Activated effector memory CD4-positive, alpha-beta T cell treated with Interleukin-2 at 50 U/mL for 16 hours (primary cell): ENCODE measurements at regions not wholly inside any gene's neighbourhood (a gene's known extent, or its start where the extent isn't known, plus 50 kb on each side); places are given as distances from the start of the nearest gene placed in this dataset.

ENCODE experiments used
- DNase-seq: peaks from one replicate; pipeline ENCODE4 v3.0.0-alpha.2; 2020

GRCh38 chr2:145511946-145512345 lies 992.0 kb upstream of the ZEB2 start:
- no peak for DNase-seq

DNA sequence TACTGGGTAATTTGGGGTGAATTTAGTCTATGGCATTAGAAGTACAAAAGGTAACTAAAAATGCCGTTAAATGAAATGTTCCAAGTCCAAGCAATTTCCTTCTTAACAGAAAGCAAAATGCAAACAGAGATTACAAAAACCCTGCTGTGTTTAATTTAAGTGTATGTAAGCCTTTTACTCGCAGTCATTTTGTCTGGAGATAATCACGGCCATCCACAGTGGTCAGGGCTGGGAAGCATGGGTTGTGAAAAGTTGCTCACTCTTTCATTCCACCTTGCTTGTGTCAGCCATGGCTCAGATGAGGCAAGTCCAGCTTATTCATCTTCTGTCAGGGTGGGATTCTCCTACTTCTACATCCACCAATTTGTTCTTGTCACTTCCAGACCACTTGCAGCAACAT lies 983.6 kb upstream of the ZEB2 start:
- no peak for DNase-seq

DNA sequence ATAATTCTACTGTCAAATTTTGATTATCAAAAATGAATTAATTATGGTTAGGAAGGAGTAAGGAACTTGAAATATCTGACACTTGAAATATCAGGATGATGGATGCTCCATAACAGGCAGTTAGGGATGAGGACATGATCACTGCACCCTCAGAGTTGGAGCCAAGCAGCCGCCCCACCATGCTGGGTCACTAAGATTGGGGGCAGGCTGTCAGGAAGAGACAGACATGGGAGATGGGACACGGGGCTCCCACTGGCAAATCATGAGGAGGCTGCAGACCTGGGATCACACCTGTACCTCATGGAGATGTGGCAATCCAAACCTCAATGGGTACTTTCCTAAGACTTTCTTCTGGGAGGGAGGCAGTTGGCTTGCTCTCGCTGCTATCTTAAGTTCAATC lies 982.0 kb upstream of the ZEB2 start:
- DNase-seq, result no peak

GRCh38 chr2:145495590-145495989 lies 975.7 kb upstream of the ZEB2 start:
- no peak for DNase-seq

GRCh38 chr2:145494441-145494840 lies 974.5 kb upstream of the ZEB2 start:
- DNase-seq, result no peak

- no peak for DNase-seq
These were observed 968.7 kb upstream of the ZEB2 start for GRCh38 chr2:145488571-145488970.

DNA sequence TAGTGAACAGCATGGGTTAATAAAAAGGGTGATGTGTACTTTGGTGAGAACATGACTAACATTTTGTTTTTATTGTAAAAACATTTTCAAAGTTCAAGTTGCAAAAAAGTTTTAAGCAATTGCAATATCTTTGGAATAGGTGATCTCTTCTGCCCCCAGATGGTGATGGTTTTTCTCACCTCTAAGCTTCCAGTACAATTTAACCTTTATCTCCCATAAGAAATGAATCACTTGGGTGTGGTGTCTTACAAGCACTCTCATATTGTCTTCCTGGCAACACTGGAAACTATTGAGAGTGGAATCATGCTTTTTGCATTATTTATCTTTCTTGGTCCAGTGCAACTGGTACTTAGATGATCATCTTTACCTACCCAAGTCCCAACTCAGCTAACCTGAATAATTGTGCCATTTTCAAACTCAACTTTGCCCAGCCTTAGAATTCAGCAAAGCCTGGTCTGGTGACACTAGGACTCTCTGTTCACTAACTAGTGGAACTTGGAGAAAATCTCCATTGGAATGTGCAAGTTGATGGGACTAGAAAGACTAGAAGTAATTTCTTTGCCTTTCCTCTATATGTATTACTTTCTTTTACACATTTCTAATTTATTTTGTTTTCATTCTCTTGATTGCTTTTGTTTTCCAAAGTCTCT lies 964.7 kb upstream of the ZEB2 start:
- DNase-seq, result no peak

- no peak for DNase-seq
These were observed 963.9 kb upstream of the ZEB2 start for GRCh38 chr2:145483854-145484253.

GRCh38 chr2:145481334-145481922 lies 961.5 kb upstream of the ZEB2 start:
- DNase-seq, result no peak

DNA sequence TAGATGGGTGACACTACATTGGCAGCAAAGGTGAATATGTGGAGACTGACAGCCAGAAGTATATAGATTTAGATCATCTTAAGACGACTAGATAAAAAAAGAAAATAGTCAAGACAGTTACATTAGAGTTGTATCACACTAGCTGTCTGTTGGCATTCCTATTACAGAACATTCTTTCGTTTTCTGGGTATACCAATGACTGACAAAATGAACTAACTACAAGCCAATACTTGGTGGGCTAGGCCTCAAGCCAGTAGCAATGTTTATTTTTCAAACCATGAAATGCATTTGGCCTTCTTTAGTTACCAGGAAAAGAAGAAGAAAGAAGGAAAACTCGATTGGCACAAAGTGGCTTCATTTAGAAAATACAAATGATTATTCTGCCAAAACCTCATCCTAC lies 944.9 kb upstream of the ZEB2 start:
- DNase-seq, result no peak

DNA sequence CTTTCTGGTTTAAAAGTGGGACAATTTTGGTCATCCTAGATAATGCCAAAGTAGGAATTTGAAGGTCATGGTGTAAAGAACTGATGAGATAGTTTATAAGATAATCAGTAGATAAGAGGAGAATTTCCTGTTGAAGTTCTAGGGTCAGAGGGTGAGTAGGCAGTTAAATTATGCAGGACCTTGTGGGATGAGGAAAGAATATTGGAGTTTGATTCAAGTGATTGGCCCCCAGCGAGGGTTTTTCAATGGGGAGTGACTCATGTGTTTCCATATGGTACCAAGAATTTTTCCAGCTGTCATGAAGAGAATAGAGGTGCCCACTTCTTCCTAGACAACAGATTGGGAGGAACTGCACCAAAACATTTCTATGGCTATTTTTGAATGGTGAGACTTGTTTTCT lies 940.2 kb upstream of the ZEB2 start:
- DNase-seq, result no peak

GRCh38 chr2:145431181-145431951 lies 911.4 kb upstream of the ZEB2 start:
- no peak for DNase-seq

GRCh38 chr2:145423809-145424208 lies 903.9 kb upstream of the ZEB2 start:
- DNase-seq, result no peak

GRCh38 chr2:145422576-145422975 lies 902.7 kb upstream of the ZEB2 start:
- no peak for DNase-seq

GRCh38 chr2:145421841-145422240 lies 901.9 kb upstream of the ZEB2 start:
- DNase-seq, result no peak

- DNase-seq, result no peak
These were observed 896.7 kb upstream of the ZEB2 start for GRCh38 chr2:145416640-145417039.

DNA sequence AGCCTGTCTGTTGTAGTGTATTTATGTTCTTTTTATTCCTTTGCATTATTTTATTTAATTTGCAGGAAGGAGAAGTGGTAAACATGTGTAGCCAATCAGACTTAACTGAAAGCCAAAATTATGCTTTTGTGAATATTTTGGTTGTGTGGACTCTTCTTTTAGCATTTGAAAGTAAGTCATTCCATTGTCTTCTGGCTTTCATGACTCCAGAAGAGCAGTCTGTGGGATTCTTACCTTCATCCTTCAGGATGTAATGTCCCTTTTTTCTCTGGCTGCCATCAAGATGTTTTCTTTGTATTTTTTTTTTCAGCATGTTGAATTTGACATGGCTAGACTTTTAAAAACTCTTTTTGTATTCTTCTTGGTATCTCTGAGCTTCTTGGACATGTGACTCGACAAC lies 895.2 kb upstream of the ZEB2 start:
- DNase-seq, result no peak

GRCh38 chr2:145413261-145414030 lies 893.5 kb upstream of the ZEB2 start:
- DNase-seq, result no peak

- DNase-seq, result no peak
These were observed 892.2 kb upstream of the ZEB2 start for GRCh38 chr2:145412155-145412554.

- no peak for DNase-seq
These were observed 891.6 kb upstream of the ZEB2 start for GRCh38 chr2:145411493-145411892.

DNA sequence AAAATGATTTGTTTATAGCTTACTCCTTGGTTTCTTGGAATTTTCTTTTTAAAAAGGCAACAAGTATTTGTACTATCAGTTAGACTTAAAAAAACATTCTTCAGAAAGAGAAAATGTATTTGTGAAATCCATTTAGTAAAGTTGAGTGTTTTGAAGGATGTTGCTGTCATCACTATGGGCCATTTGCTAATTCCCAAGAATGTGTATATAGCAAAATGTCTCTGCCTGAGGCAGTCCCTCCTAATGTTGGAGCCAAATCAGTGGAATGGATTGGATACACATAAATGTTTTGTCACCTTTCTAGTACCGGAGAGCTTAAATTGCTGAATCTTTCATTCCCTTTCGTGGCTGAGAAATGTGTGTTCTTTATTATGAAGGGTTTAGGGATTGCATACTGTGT lies 890.2 kb upstream of the ZEB2 start:
- DNase-seq, result no peak

- DNase-seq, result no peak
These were observed 889.1 kb upstream of the ZEB2 start for GRCh38 chr2:145408980-145409379.

- no peak for DNase-seq
These were observed 884.8 kb upstream of the ZEB2 start for GRCh38 chr2:145404690-145405089.
